Non-pigmented ciliary epithelial cell (primary cell): ENCODE measurements at regions not wholly inside any gene's neighbourhood (a gene's known extent, or its start where the extent isn't known, plus 50 kb on each side); places are given as distances from the start of the nearest gene placed in this dataset.
"Not testable (repeated sequence)": the region's sequence is repeated elsewhere in the genome, so short reads cannot be mapped to it uniquely, and the experiment has no call there.

ENCODE experiments used
- DNase-seq: peaks from one replicate; pipeline ENCODE4 v3.0.0-alpha.2; 2010; ENCODE audit warnings: low read depth

- no peak for DNase-seq
These were observed 215.2 kb upstream of the NOCT start for GRCh38 chr4:138800421-138800820.

GRCh38 chr4:138798404-138798803 lies 217.2 kb upstream of the NOCT start:
- DNase-seq = no peak

GRCh38 chr4:138797646-138798045 lies 217.9 kb upstream of the NOCT start:
- DNase-seq = no peak

- no peak for DNase-seq
These were observed 218.8 kb upstream of the NOCT start for GRCh38 chr4:138796761-138797160.

- DNase-seq = no peak
These were observed 224.8 kb upstream of the NOCT start for GRCh38 chr4:138790706-138791340.

GRCh38 chr4:138789796-138790195 lies 225.8 kb upstream of the NOCT start:
- no peak for DNase-seq

GRCh38 chr4:138788857-138789256 lies 226.7 kb upstream of the NOCT start:
- no peak for DNase-seq

GRCh38 chr4:138788267-138788790 lies 227.3 kb upstream of the NOCT start:
- no peak for DNase-seq

GRCh38 chr4:138779761-138780160 lies 235.8 kb upstream of the NOCT start:
- not testable (repeated sequence) for DNase-seq

- no peak for DNase-seq
These were observed 239.7 kb upstream of the NOCT start for GRCh38 chr4:138775890-138776289.

GRCh38 chr4:138775489-138775888 lies 240.1 kb upstream of the NOCT start:
- DNase-seq = no peak

- DNase-seq = no peak
These were observed 240.6 kb upstream of the NOCT start for GRCh38 chr4:138774940-138775339.

GRCh38 chr4:138774125-138774524 lies 241.5 kb upstream of the NOCT start:
- DNase-seq = not testable (repeated sequence)

GRCh38 chr4:138773321-138773720 lies 242.3 kb upstream of the NOCT start:
- DNase-seq = no peak

- no peak for DNase-seq
These were observed 243.2 kb upstream of the NOCT start for GRCh38 chr4:138772366-138772765.

- no peak for DNase-seq
These were observed 244.8 kb upstream of the NOCT start for GRCh38 chr4:138770818-138771217.

GRCh38 chr4:138766332-138766731 lies 249.2 kb upstream of the NOCT start:
- no peak for DNase-seq

GRCh38 chr4:138765442-138765841 lies 250.1 kb upstream of the NOCT start:
- no peak for DNase-seq

GRCh38 chr4:138761638-138762220 lies 253.9 kb upstream of the NOCT start:
- no peak for DNase-seq

- DNase-seq = no peak
These were observed 256.1 kb upstream of the NOCT start for GRCh38 chr4:138759554-138759902.

GRCh38 chr4:138758876-138759553 lies 256.6 kb upstream of the NOCT start:
- DNase-seq = no peak

- no peak for DNase-seq
These were observed 257.4 kb upstream of the NOCT start for GRCh38 chr4:138758196-138758595.

- no peak for DNase-seq
These were observed 258.1 kb upstream of the NOCT start for GRCh38 chr4:138757432-138757831.
